ENCODE measurements at regions not wholly inside any gene's neighbourhood (a gene's known extent, or its start where the extent isn't known, plus 50 kb on each side); places are given as distances from the start of the nearest gene placed in this dataset.

- Histone ChIP-seq H3K4me1 (no peaks in the 10 kb centered on the region), H3K27ac (no peak overlapping the region), H3K36me3 (no peaks in the 10 kb centered on the region), H3K9me3 (no peaks in the 10 kb centered on the region), H3K4me3 (no peak overlapping the region), H3K27me3 (no peaks in the 10 kb centered on the region)
- no peak for TF ChIP-seq POLR2AphosphoS5 (IDR thresholded peaks at IDR 0.05; ENCODE audit: insufficient read depth in 1 of 2, low read depth in 1 of 2)
- TF ChIP-seq CTCF (IDR thresholded peaks at IDR 0.05): no peak
- TF ChIP-seq POLR2A (IDR thresholded peaks at IDR 0.05): no peak
- DNase-seq (ENCODE audit: extremely low spot score in 2 of 2): no peak
- intact Hi-C loops (cut with DNase I): no loop called here
Measured at GRCh38 chr20:22908437-22908836, 126.7 kb upstream of the SSTR4 start.

- no peaks in the 10 kb centered on the region for H3K4me1 ChIP-seq
- no peak overlapping the region for H3K4me3 ChIP-seq
- no peak for DNase-seq (ENCODE audit: extremely low spot score in 2 of 2)
- TF ChIP-seq POLR2AphosphoS5 (IDR thresholded peaks at IDR 0.05; ENCODE audit: insufficient read depth in 1 of 2, low read depth in 1 of 2) (no peak), POLR2A (IDR thresholded peaks at IDR 0.05) (no peak), CTCF (IDR thresholded peaks at IDR 0.05) (no peak)
- intact Hi-C loops (cut with DNase I): no loop called here
- no peak overlapping the region for H3K27ac ChIP-seq
- H3K27me3 ChIP-seq: no peaks in the 10 kb centered on the region
- no peaks in the 10 kb centered on the region for H3K9me3 ChIP-seq
- H3K36me3 ChIP-seq: no peaks in the 10 kb centered on the region
Measured at GRCh38 chr20:22908944-22909343, 126.2 kb upstream of the SSTR4 start.

GRCh38 chr20:22909436-22909835 is 125.7 kb upstream of the SSTR4 start:
- Histone ChIP-seq H3K36me3 (no peaks in the 10 kb centered on the region), H3K27ac (no peak overlapping the region), H3K27me3 (no peaks in the 10 kb centered on the region), H3K4me1 (no peaks in the 10 kb centered on the region), H3K4me3 (no peak overlapping the region), H3K9me3 (no peaks in the 10 kb centered on the region)
- TF ChIP-seq CTCF (IDR thresholded peaks at IDR 0.05) (no peak), POLR2A (IDR thresholded peaks at IDR 0.05) (no peak), POLR2AphosphoS5 (IDR thresholded peaks at IDR 0.05; ENCODE audit: insufficient read depth in 1 of 2, low read depth in 1 of 2) (no peak)
- DNase-seq (ENCODE audit: extremely low spot score in 2 of 2): no peak
- intact Hi-C loops (cut with DNase I): no loop called here

GRCh38 chr20:22910287-22910852 is 124.7 kb upstream of the SSTR4 start:
- DNase-seq (ENCODE audit: extremely low spot score in 2 of 2): no peak
- no peak for TF ChIP-seq CTCF (IDR thresholded peaks at IDR 0.05)
- TF ChIP-seq POLR2AphosphoS5 (IDR thresholded peaks at IDR 0.05; ENCODE audit: insufficient read depth in 1 of 2, low read depth in 1 of 2): no peak
- no peak for TF ChIP-seq POLR2A (IDR thresholded peaks at IDR 0.05)
- no peaks in the 10 kb centered on the region for H3K27me3 ChIP-seq
- no peaks in the 10 kb centered on the region for H3K9me3 ChIP-seq
- H3K4me3 ChIP-seq: no peak overlapping the region
- H3K4me1 ChIP-seq: no peaks in the 10 kb centered on the region
- H3K27ac ChIP-seq: no peak overlapping the region
- no peaks in the 10 kb centered on the region for H3K36me3 ChIP-seq
- intact Hi-C loops (cut with DNase I): no loop called here

- Histone ChIP-seq H3K9me3 (no peaks in the 10 kb centered on the region), H3K27ac (no peak overlapping the region), H3K4me1 (no peaks in the 10 kb centered on the region), H3K27me3 (no peaks in the 10 kb centered on the region), H3K36me3 (no peaks in the 10 kb centered on the region), H3K4me3 (no peak overlapping the region)
- no peak for DNase-seq (ENCODE audit: extremely low spot score in 2 of 2)
- TF ChIP-seq CTCF (IDR thresholded peaks at IDR 0.05): no peak
- TF ChIP-seq POLR2AphosphoS5 (IDR thresholded peaks at IDR 0.05; ENCODE audit: insufficient read depth in 1 of 2, low read depth in 1 of 2): no peak
- no peak for TF ChIP-seq POLR2A (IDR thresholded peaks at IDR 0.05)
- intact Hi-C loops (cut with DNase I): no loop called here
Measured at GRCh38 chr20:22914291-22914690, 120.8 kb upstream of the SSTR4 start.
